ENCODE measurements at regions not wholly inside any gene's neighbourhood (a gene's known extent, or its start where the extent isn't known, plus 50 kb on each side); places are given as distances from the start of the nearest gene placed in this dataset.

DNA sequence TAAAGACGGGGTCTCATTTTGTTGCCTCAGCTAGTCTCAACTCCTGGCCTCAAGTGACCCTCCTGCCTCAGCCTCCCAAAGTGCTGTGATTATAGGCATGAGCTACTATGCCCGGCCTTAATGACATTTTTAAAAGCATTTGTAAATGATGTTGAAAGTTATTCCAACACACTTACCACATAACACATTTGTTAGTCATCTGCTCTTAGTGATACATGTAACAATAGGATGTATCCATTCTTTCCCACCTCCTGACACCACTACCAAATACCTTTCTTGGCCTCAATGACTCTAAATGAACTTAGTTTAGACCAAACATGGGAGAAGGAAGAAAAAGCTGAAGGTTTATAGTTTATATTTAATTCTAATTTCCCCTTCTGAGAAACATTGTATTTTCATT, 59.8 kb upstream of the MEDAG start:
- ATAC-seq (no peak), DNase-seq (no peak)
- H3K27me3 Mint-ChIP-seq (ENCODE audit: low read depth in 2 of 2) = no peaks in the 10 kb centered on the region
- H3K4me3 Mint-ChIP-seq = no peak overlapping the region
- H3K36me3 ChIP-seq (ENCODE audit: control insufficient read depth, insufficient read depth, low read length) = no peaks in the 10 kb centered on the region
- H3K4me3 ChIP-seq (ENCODE audit: low read length) = no peak overlapping the region
- H3K9me3 Mint-ChIP-seq = no peaks in the 10 kb centered on the region
- no peaks in the 10 kb centered on the region for H3K27me3 ChIP-seq (ENCODE audit: control insufficient read depth, insufficient read depth, low read length)
- no peaks in the 10 kb centered on the region for H3K9me3 ChIP-seq (ENCODE audit: control insufficient read depth, insufficient read depth, low read length)
- no peak overlapping the region for H3K27ac Mint-ChIP-seq
- peaks cover 0 to 4% of the 10 kb centered on the region in 2 donors for H3K4me1 Mint-ChIP-seq
- H3K36me3 Mint-ChIP-seq = no peaks in the 10 kb centered on the region
- 95% methylated on average over 1 of the region's 2 CpGs for WGBS (ENCODE audit: insufficient coverage)
- peaks cover 22% of the 10 kb centered on the region for H3K4me1 ChIP-seq (ENCODE audit: control insufficient read depth, insufficient read depth, low read length)
- H3K27ac ChIP-seq (ENCODE audit: low read length) = no peak overlapping the region
- TF ChIP-seq, protein P1, sequence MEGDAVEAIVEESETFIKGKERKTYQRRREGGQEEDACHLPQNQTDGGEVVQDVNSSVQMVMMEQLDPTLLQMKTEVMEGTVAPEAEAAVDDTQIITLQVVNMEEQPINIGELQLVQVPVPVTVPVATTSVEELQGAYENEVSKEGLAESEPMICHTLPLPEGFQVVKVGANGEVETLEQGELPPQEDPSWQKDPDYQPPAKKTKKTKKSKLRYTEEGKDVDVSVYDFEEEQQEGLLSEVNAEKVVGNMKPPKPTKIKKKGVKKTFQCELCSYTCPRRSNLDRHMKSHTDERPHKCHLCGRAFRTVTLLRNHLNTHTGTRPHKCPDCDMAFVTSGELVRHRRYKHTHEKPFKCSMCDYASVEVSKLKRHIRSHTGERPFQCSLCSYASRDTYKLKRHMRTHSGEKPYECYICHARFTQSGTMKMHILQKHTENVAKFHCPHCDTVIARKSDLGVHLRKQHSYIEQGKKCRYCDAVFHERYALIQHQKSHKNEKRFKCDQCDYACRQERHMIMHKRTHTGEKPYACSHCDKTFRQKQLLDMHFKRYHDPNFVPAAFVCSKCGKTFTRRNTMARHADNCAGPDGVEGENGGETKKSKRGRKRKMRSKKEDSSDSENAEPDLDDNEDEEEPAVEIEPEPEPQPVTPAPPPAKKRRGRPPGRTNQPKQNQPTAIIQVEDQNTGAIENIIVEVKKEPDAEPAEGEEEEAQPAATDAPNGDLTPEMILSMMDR (IDR thresholded peaks at IDR 0.05) = no peak
- intact Hi-C loops (cut with micrococcal nuclease) = no loop called here

DNA sequence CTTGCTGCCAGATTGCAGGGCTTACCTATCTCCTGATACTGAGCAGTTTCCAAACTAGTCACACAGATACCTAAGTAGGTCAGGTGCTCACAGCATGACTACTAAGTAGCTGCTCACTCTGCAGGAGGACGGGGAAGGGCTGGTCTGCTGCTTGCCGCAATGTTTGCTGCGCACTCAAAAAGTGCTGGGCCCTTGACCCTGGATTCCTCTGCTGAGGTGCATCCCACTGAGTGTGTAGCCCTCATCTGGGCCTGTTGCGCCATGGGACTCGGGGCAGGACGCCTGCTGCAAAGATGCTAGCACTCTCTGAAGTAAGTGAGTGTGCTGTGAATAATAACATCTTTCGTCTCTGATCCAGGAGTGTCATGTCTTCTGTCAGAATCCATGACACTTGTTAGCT, 59.2 kb upstream of the MEDAG start:
- peaks cover 0 to 4% of the 10 kb centered on the region in 2 donors for H3K4me1 Mint-ChIP-seq
- Histone ChIP-seq H3K36me3 (ENCODE audit: control insufficient read depth, insufficient read depth, low read length) (no peaks in the 10 kb centered on the region), H3K27ac (ENCODE audit: low read length) (no peak overlapping the region), H3K4me1 (ENCODE audit: control insufficient read depth, insufficient read depth, low read length) (peaks cover 22% of the 10 kb centered on the region), H3K27me3 (ENCODE audit: control insufficient read depth, insufficient read depth, low read length) (no peaks in the 10 kb centered on the region), H3K9me3 (ENCODE audit: control insufficient read depth, insufficient read depth, low read length) (no peaks in the 10 kb centered on the region), H3K4me3 (ENCODE audit: low read length) (no peak overlapping the region)
- ATAC-seq (no peak), DNase-seq (no peak)
- 88% methylated on average over 7 of the region's 7 CpGs for WGBS (ENCODE audit: insufficient coverage)
- H3K9me3 Mint-ChIP-seq = no peaks in the 10 kb centered on the region
- no peak overlapping the region for H3K27ac Mint-ChIP-seq
- TF ChIP-seq, protein P1 (IDR thresholded peaks at IDR 0.05) = no peak
- H3K27me3 Mint-ChIP-seq (ENCODE audit: low read depth in 2 of 2) = no peaks in the 10 kb centered on the region
- no peak overlapping the region for H3K4me3 Mint-ChIP-seq
- intact Hi-C loops (cut with micrococcal nuclease) = no loop called here
- no peaks in the 10 kb centered on the region for H3K36me3 Mint-ChIP-seq

DNA sequence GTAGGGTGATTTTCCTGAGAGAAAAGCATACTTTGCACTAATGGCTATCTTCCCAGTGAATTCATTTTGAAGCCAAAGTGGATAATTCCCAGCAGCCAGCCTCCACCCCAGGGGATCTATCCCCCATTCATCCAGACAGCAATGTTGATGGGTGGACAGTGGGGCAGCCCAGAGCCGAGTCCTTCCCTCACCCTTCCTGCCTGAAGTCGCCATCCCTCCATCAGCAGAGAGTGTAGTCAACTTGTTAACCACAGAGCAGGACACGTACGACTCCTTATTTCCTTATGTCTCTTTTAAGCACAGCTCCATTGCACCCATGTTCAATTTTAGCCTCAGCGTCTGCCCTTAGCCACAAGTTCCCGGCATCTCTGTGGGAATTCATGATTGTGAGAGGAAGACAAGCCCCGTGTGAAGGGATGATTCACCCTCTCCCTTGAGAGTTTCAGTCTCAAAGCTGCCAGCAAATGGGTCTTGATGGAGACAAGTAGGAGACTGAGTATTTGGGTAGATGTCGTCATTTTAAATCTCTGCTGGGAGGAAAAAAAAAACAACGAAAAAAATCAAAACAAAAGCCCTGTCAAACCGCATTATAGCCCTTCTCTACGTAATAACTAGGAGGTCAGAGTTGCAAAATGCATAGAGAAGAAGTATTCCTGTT, 58.3 kb upstream of the MEDAG start:
- Histone ChIP-seq H3K9me3 (ENCODE audit: control insufficient read depth, insufficient read depth, low read length) (no peaks in the 10 kb centered on the region), H3K36me3 (ENCODE audit: control insufficient read depth, insufficient read depth, low read length) (no peaks in the 10 kb centered on the region), H3K27me3 (ENCODE audit: control insufficient read depth, insufficient read depth, low read length) (no peaks in the 10 kb centered on the region), H3K27ac (ENCODE audit: low read length) (no peak overlapping the region), H3K4me1 (ENCODE audit: control insufficient read depth, insufficient read depth, low read length) (peaks cover 22% of the 10 kb centered on the region), H3K4me3 (ENCODE audit: low read length) (no peak overlapping the region)
- no peak for ATAC-seq
- TF ChIP-seq, protein P1 (IDR thresholded peaks at IDR 0.05) = no peak
- H3K4me3 Mint-ChIP-seq = no peak overlapping the region
- WGBS (ENCODE audit: insufficient coverage) = 43% methylated on average over 10 of the region's 11 CpGs
- no peak overlapping the region for H3K27ac Mint-ChIP-seq
- DNase-seq = no peak
- intact Hi-C loops (cut with micrococcal nuclease) = no loop called here
- no peaks in the 10 kb centered on the region for H3K36me3 Mint-ChIP-seq
- peaks cover 0 to 4% of the 10 kb centered on the region in 2 donors for H3K4me1 Mint-ChIP-seq
- no peaks in the 10 kb centered on the region for H3K9me3 Mint-ChIP-seq
- no peaks in the 10 kb centered on the region for H3K27me3 Mint-ChIP-seq (ENCODE audit: low read depth in 2 of 2)
